HG02981 (cell line): ENCODE measurements at regions not wholly inside any gene's neighbourhood (a gene's known extent, or its start where the extent isn't known, plus 50 kb on each side); places are given as distances from the start of the nearest gene placed in this dataset.
"Not testable (repeated sequence)": the region's sequence is repeated elsewhere in the genome, so short reads cannot be mapped to it uniquely, and the experiment has no call there.

ENCODE experiments used
- ATAC-seq: cut with Tn5 transposase; IDR thresholded peaks from one replicate; pipeline ENCODE4 v1.9.1; 2021; ENCODE audit warnings: mild to moderate bottlenecking, moderate library complexity; ENCODE audit not compliant: unreplicated experiment

GRCh38 chr1:121048769-121049443 lies 135.2 kb downstream of the FAM72B start:
- ATAC-seq, result not testable (repeated sequence)

DNA sequence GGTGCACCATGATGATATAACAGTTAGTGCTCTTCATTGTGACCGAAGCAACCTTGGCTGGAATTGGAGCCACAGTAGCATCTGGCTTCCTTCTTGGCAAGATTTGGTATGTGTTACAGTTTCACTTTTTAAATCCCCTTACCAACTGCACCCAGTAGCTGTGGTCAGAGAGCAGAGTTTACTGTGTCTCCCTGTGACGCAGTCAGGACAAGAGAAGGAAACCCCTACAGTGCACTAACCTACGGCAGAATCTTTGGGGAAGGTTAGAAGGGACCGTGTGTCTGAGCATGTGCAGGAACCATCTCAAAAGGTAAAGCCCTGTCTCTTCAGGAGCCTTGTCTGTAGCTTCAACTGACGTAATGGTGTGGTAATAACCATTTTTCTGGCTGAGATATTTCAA lies 134.0 kb downstream of the FAM72B start:
- not testable (repeated sequence) for ATAC-seq

- not testable (repeated sequence) for ATAC-seq
Measured at GRCh38 chr1:121051161-121051790, 132.9 kb downstream of the FAM72B start.

DNA sequence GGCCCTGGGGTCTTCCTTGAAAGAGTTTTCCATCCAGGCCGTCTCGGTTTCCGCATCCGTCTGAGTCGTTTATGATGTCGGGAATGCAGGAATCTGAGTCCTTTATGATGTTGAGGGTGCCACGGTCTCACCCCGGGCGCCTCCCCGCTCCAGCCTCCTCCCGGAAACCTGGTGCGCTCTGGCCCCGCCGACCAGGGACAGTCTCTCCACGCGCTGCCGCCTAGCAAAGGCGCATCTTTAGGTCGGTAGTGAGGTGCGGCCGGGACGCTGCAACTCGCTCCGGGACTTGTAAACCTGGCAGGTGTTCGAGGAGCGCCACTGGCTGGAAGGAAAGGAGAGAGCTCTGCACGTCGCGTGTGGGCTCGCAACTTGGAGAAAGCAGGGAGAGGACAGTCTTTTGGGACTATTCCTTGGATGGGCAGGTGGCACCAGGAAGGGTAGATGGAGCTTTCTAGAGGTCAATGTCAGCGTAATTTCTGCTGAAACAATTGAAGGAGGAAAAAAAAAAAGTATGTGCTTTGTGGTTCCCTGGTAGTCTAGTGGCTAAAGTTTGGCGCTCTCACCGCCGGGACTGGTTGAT lies 132.0 kb downstream of the FAM72B start:
- ATAC-seq, result not testable (repeated sequence)

- ATAC-seq, result not testable (repeated sequence)
Measured at GRCh38 chr1:121054928-121055327, 129.2 kb downstream of the FAM72B start.

DNA sequence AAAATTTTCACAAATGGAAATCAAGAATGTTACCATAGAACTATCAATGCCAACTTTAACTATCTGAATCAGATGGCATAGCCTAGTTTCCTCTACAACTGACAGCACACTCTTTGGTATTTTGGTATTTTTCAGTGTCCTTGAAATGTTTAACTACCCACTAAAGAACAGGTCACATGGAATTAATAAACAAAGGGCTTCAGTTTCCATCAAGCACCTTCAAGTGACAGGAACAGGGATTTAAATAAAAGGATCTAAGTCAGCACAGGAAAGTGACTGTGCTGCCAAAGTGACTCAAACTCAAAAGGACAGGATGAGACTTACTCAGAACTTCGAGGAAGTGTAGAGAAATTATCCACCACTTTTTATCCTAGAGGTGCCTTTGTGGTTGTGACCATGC lies 117.2 kb downstream of the FAM72B start:
- ATAC-seq, result not testable (repeated sequence)

GRCh38 chr1:121068738-121069499 lies 115.2 kb downstream of the FAM72B start:
- not testable (repeated sequence) for ATAC-seq

DNA sequence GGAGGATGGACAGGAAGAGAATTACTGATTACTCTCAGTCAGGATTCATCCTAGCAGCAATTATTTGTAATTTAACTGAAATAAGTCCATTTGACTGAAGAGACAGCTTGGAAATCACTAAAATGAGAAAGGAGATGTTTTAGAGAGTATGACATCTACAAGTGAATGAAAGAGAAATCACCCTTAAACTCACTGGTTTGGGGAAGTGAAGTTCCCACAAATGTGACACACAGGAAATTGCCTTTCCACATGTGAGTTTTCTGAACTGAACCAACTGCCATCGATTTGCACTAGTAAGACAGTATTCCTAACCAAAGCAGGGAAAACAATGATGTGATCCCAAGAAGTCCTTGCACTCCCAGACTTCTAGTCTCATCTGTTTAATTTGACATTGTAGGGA lies 110.3 kb downstream of the FAM72B start:
- not testable (repeated sequence) for ATAC-seq

DNA sequence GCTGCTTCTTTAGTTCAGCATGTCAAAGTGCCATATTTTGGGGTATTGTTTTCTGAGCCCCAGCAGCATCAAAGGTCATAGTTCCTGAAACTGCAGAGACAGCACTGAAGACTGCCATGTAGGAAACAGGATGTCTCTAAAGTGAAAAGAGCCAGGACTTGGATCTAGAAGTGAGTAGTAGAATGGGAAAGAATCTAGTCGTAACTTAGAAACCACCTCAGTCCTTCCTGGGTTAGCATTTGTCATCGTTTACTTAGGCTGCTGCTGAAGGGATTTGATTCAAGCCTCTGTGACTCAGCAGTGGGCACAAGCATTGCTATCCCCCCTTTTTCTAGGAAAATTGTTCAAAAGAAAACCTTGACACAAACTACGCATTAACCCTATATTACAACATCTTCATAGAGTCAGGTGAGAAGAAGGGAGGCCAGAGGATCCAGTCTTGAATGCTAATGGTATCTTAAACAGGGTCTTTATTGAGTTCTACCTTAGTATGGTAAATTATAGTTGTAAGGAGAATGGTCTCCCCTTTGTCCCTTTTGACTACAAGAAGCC lies 108.8 kb downstream of the FAM72B start:
- not testable (repeated sequence) for ATAC-seq

GRCh38 chr1:121076674-121077073 lies 107.5 kb downstream of the FAM72B start:
- peak; percentile 89 for ATAC-seq

- ATAC-seq, result not testable (repeated sequence)
Measured at GRCh38 chr1:121079655-121080054, 104.5 kb downstream of the FAM72B start.

DNA sequence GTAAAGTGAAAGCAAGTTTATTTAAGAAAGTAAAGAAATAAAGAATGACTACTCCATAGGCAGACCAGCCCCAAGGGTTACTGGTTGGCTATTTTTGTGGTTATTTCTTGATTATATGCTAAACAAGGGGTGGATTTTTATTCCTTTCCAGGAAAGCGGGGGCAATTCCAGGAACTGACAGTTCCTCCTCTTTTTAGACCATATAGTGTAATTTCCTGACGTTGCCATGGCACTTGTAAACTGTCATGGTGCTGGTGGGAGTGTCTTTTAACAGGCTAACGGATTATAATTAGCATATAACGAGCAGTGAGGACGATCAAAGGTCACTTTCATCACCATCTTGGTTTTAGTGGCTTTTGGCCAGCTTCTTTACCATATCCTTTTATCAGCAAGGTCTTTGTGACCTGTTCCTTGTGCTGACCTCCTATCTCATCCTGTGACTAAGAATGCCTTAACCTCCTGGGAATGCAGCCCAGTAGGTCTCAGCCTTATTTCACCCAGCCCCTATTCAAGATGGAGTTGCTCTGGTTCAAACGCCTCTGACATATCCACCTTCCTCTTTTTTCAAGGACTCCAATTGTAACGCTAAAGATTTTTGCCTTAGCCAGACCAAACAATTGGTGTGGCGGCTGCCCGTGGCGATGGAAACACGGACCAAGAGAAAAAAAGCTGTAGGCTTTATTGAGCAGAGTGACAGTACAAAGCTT lies 103.8 kb downstream of the FAM72B start:
- not testable (repeated sequence) for ATAC-seq

GRCh38 chr1:121080904-121081264 lies 103.3 kb downstream of the FAM72B start:
- ATAC-seq, result not testable (repeated sequence)

DNA sequence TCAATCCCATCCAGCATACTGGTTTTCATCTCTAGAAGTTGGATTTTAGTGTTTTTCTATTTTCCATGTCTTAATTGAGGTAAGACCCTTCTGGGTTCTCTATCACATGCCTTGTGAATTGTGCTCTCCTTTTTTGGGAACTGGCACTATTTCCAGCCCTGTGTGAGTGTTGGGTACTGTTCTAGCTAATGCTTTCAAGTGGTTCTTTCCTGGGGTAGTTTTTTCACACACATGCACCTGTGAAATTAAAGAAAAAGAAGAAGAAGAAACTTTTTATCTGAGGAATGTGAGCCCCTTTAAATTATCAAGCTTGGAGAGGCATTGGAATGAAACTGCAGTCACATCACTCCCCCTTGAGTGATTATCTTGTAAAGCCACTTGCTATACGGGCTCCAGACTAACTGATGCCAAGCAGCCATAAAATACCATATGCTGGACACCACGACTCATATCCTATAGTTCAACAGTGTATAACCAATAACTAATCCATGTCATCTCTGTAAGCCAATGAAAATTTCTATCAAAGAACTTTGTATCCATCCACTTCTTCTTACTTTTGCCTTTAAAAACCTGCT lies 102.4 kb downstream of the FAM72B start:
- ATAC-seq, result not testable (repeated sequence)

GRCh38 chr1:121082995-121083394 lies 101.1 kb downstream of the FAM72B start:
- ATAC-seq, result not testable (repeated sequence)

GRCh38 chr1:121086249-121086648 lies 97.9 kb downstream of the FAM72B start:
- ATAC-seq, result not testable (repeated sequence)

- ATAC-seq, result not testable (repeated sequence)
Measured at GRCh38 chr1:121087221-121087620, 96.9 kb downstream of the FAM72B start.

GRCh38 chr1:121088568-121088967 lies 95.6 kb downstream of the FAM72B start:
- ATAC-seq, result not testable (repeated sequence)

DNA sequence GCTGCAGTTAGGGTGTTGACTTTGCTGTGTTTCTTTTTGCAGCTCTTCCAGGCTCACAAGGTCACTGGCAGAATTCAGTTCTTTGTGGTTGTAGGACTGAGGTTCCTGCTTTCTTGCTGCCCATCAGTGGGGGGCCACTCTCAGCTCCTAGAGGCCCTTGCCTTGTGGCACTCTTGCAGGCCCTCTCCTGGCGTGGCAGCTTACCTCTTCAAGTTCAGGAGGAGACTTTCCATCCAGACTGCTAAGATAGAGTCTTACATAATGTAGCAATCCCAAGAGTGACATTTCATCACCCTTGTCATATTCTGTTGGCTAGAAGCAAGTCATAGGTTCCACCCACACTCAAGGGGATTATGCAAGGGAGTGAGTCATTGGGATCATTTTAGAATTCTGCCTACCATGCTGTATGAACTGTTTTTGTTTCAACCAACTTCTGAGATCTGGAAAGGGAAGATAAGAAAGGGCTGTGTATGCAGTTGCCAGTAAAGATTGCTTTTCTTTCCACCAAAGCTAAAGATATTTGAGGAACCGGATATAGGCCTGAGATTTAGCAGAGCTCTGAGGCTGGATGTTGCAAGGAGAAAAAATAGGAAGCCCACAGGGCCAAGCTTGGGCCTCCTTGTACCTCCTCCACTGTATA lies 91.7 kb downstream of the FAM72B start:
- ATAC-seq, result not testable (repeated sequence)

GRCh38 chr1:121095014-121095413 lies 89.1 kb downstream of the FAM72B start:
- not testable (repeated sequence) for ATAC-seq
